ENCODE measurements at regions not wholly inside any gene's neighbourhood (a gene's known extent, or its start where the extent isn't known, plus 50 kb on each side); places are given as distances from the start of the nearest gene placed in this dataset.

GRCh38 chr2:199118673-199119112 is 339.0 kb downstream of the SATB2 start:
- TF ChIP-seq RAD21 (IDR thresholded peaks at IDR 0.05; ENCODE audit: low read depth) (no peak), MAX (IDR thresholded peaks at IDR 0.05) (no peak)

All from Ishikawa (cell line).